OCI-LY7 (cell line): ENCODE measurements at regions not wholly inside any gene's neighbourhood (a gene's known extent, or its start where the extent isn't known, plus 50 kb on each side); places are given as distances from the start of the nearest gene placed in this dataset.

Experiments used
- BruUV-seq: library from RNA; stranded (reverse); fragments of 400-500 nt; replicated peaks from 2 replicates; lab custom pipeline; 2021; lab: Mats Ljungman, UMichigan
- CTCF ChIA-PET: fragments of 300-600 bp; sonication (Branson Sonifier 250); formaldehyde crosslinking; loops from one replicate; lab custom pipeline; 2022; ENCODE audit warnings: antibody characterized with exemption; ENCODE audit not compliant: unreplicated experiment; lab: Charles Lee
- POLR2A ChIA-PET: fragments of 300-600 bp; sonication (Branson Sonifier 250); formaldehyde crosslinking; loops from one replicate; lab custom pipeline; 2022; ENCODE audit warnings: antibody characterized with exemption; lab: Charles Lee
- DNase-seq: peaks from one replicate; pipeline ENCODE4 v3.0.0-alpha.2; 2015; ENCODE audit warnings: low spot score
- H2AFZ ChIP-seq: fragments of 200-600 bp; sonication (generic), shearing (Covaris generic); 2 replicates; pipeline ENCODE4 v1.6.1; 2014; ENCODE audit warnings: mild to moderate bottlenecking, antibody characterized with exemption, low read length, moderate library complexity
- H3K27ac ChIP-seq: fragments of 200-600 bp; sonication (generic); 2 replicates; pipeline ENCODE4 v1.5.1; 2014; ENCODE audit warnings: mixed run types, low read depth, mild to moderate bottlenecking, moderate library complexity, low read length, inconsistent platforms; ENCODE audit not compliant: poor library complexity, severe bottlenecking
- H3K36me3 ChIP-seq: fragments of 200-600 bp; sonication (generic); 2 replicates; pipeline ENCODE4 v1.6.1; 2014; ENCODE audit warnings: mild to moderate bottlenecking, antibody characterized with exemption, low read length, moderate library complexity, mixed read lengths; ENCODE audit not compliant: insufficient read depth
- H3K4me1 ChIP-seq: fragments of 200-600 bp; sonication (generic); 2 replicates; pipeline ENCODE4 v1.5.1; 2014; ENCODE audit warnings: mild to moderate bottlenecking, low read length; ENCODE audit not compliant: insufficient read depth, poor library complexity, severe bottlenecking
- H3K4me2 ChIP-seq: fragments of 200-600 bp; sonication (generic); 2 replicates; pipeline ENCODE4 v1.6.1; 2014; ENCODE audit warnings: mild to moderate bottlenecking, low read length
- H3K4me3 ChIP-seq: fragments of 200-600 bp; sonication (generic); 2 replicates; pipeline ENCODE4 v1.5.1; 2014; ENCODE audit warnings: mild to moderate bottlenecking, low read depth, low read length; ENCODE audit not compliant: poor library complexity, severe bottlenecking
- H3K79me2 ChIP-seq: fragments of 200-600 bp; sonication (generic); 2 replicates; pipeline ENCODE4 v1.6.1; 2016; ENCODE audit warnings: low read depth, mild to moderate bottlenecking, low read length, moderate library complexity, mixed read lengths; ENCODE audit not compliant: insufficient read depth
- H3K9me2 ChIP-seq: fragments of 200-600 bp; sonication (generic); 2 replicates; pipeline ENCODE4 v1.6.1; 2016; ENCODE audit warnings: mild to moderate bottlenecking, low read length, mixed read lengths; ENCODE audit not compliant: insufficient read depth
- H3K9me3 ChIP-seq: fragments of 200-600 bp; sonication (generic); 2 replicates; pipeline ENCODE4 v1.6.1; 2014; ENCODE audit warnings: mild to moderate bottlenecking, mixed run types, low read length, mixed read lengths
- H4K20me1 ChIP-seq: fragments of 200-600 bp; sonication (generic); 2 replicates; pipeline ENCODE4 v1.6.1; 2014; ENCODE audit warnings: mild to moderate bottlenecking, antibody characterized with exemption, low read length, moderate library complexity, mixed read lengths; ENCODE audit not compliant: insufficient read depth
- CTCF ChIP-seq: fragments of 200-600 bp; sonication (generic); conservative IDR thresholded peaks from 2 replicates; pipeline ENCODE4 v1.5.1; 2014; ENCODE audit warnings: mild to moderate bottlenecking, antibody characterized with exemption, low read length, moderate library complexity, mixed read lengths
- EZH2phosphoT487 ChIP-seq: fragments of 200-600 bp; sonication (generic); IDR thresholded peaks from 2 replicates; pipeline ENCODE4 v1.6.1; 2018; ENCODE audit warnings: low read depth, borderline replicate concordance, mild to moderate bottlenecking, mixed run types, antibody characterized with exemption, low read length, moderate library complexity, mixed read lengths
- intact Hi-C: fragments of 100-400 bp; cut with micrococcal nuclease; formaldehyde crosslinking; loops from one replicate; pipeline ENCODE4 v1.10.0; 2022; ENCODE audit not compliant: unreplicated experiment

GRCh38 chr14:104280085-104280901, 141.9 kb downstream of the KIF26A start:
- CTCF ChIA-PET, result no interaction called here
- H3K4me1 ChIP-seq, result no peaks in the 10 kb centered on the region
- no peaks in the 10 kb centered on the region for H3K9me3 ChIP-seq
- no peak overlapping the region for H3K4me2 ChIP-seq
- H3K4me3 ChIP-seq, result no peak overlapping the region
- H3K27ac ChIP-seq, result no peak overlapping the region
- no peaks in the 10 kb centered on the region for H4K20me1 ChIP-seq
- no peak overlapping the region for H2AFZ ChIP-seq
- no peaks in the 10 kb centered on the region for H3K9me2 ChIP-seq
- no peaks in the 10 kb centered on the region for H3K36me3 ChIP-seq
- TF ChIP-seq EZH2phosphoT487 (no peak), CTCF (no peak)
- no TSS peak for BruUV-seq
- H3K79me2 ChIP-seq, result no peaks in the 10 kb centered on the region
- intact Hi-C loops, result no loop called here
- POLR2A ChIA-PET, result no interaction called here
- DNase-seq, result no peak

- ChIA-PET POLR2A (no interaction called here), CTCF (no interaction called here)
- Histone ChIP-seq H4K20me1 (no peaks in the 10 kb centered on the region), H2AFZ (no peak overlapping the region), H3K4me3 (no peak overlapping the region), H3K9me3 (no peaks in the 10 kb centered on the region), H3K27ac (no peak overlapping the region), H3K36me3 (no peaks in the 10 kb centered on the region), H3K4me1 (no peaks in the 10 kb centered on the region), H3K9me2 (no peaks in the 10 kb centered on the region), H3K79me2 (no peaks in the 10 kb centered on the region), H3K4me2 (no peak overlapping the region)
- no peak for DNase-seq
- intact Hi-C loops, result no loop called here
- TF ChIP-seq EZH2phosphoT487 (no peak), CTCF (no peak)
- BruUV-seq, result no TSS peak
These were observed 142.7 kb downstream of the KIF26A start for GRCh38 chr14:104280902-104281767.
